CD4-positive, alpha-beta T cell treated with Interferon alpha-2 for 1 hour (primary cell): ENCODE measurements at regions not wholly inside any gene's neighbourhood (a gene's known extent, or its start where the extent isn't known, plus 50 kb on each side); places are given as distances from the start of the nearest gene placed in this dataset.

Experiments used
- DNase-seq, 2 donors: peaks; one replicate each; pipeline ENCODE4 v3.0.0-alpha.2; 2020 to 2022

- DNase-seq = no peak
Measured at GRCh38 chr7:156001496-156002260, 189.4 kb upstream of the SHH start.

- no peak for DNase-seq
Measured at GRCh38 chr7:156000601-156001396, 188.5 kb upstream of the SHH start.

DNA sequence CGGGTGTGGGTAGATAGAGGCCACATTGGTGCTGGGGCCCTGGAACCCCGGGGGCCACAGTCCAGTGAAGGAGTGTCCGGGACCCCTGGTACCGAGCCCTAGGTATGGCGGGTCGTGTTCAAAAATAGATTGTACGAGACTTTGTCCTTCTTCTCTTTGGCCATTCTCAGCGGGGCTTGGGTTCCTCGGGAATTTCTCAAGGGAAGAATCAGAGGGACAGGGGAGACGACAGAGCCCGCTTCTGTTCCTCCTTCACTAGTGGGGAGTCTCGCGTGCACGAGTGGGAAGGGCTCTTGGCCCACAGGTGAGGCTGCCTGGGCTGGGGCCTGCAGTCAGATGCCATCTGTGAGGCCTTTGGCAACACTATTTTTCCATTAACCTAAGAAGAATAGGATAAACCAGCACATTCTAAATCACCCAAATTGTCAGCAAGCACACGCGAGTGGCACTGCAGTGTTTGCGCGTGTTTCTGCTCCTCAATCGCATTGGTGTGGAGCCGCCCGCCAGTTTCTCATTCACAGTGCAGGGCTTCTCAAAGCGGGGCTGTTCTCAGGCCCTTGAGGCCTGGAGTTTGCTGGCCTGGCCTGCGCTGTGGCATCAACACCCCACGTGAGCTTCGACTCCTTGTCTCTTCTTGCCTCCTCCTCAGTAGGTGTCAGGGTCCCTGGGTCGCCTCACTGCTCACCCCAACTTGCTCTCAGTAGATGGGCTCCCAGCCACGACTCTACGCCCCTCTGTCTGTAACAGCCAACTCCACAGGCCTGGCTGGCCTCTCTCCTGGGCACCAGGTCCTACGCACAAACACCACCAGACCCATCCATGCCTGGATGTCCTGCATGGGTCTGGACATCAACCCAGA lies 187.6 kb upstream of the SHH start:
- no peak for DNase-seq

DNA sequence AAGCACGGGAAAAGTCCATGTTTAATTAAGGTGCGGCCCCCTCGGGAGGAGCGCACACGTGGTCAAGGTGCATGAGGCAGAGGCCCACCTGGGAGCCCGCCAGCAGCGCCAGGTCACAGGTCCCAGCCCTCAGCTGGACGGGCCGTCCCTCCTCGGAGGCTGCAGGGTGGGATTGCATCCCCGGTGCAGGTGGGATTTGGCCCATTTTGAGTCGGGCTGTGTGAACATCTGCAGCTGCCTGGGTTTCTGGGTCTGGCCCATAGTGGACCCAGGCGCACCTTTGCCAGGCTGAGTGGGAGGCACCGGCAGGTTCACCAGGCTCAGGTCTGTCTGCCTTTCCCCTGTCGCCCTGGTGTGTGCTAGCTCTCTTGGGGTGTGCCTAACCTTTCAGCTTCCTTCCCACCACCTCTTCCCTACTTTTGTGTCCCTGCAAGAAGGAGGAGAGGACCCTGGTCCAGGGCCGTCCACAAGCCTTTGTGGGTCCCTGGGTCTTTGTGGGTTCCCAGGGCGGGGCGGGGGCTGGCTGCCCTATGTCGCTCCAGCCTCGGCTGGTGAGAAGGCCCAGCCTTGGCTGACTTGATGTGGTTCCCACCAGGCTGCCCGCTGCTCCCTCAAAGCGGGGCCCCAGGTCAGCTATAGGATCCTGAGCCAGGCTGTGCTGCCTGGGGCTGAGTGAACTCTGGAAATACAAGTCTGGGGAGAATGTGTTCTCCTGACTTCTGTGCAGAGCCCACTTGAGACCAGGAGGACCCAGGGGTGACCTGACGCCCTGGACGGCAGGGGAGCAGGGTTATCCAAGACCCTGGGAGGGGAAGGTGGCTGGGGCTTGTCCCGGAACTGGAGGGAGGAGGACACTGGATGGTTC lies 186.7 kb upstream of the SHH start:
- DNase-seq = no peak

- DNase-seq = peak in 1 of 2 donors; percentile 8
Measured at GRCh38 chr7:155998328-155998691, 186.0 kb upstream of the SHH start.

DNA sequence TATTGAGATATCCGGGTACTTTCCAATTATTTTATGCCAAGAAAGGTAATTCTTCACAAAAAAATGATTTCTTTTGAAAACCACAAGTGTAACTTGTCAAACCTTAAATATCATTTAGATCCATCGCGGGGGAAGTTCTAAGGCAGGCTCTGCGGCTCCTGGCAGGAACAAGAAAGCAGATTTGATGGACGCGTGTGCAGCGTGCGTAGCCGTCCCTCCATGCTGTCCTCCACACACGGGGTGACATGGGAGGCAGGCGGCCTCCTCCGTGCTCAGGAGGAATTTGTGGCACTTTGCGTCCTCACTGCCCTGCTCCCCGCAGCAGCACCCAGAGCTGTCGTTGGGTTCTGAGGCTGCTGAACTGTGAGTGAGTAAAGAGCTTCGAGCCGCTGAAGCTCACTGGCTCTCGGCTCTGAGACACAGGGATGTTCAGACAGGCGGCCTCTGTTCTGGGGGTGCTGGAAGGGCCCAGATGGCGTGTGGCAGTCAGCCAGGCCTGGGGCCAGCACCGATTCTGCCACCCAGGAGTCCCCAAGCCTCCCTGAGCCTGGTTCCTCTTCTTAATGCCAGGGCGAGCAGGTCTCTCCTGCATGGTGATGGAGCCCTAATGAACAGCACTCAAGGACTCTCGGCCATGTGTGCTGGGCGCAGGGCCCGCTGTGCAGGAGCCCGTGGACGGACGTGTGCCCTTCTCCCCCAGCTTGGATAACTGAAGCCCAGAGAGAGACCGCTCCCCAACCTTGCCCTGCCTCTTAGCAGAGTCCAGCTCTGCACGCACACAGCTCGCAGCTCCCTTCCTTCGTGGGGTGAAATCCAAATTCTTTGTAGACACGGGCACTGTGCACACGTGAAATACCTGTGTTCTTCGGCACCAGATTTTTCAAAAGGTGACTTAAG lies 185.4 kb upstream of the SHH start:
- no peak for DNase-seq

DNA sequence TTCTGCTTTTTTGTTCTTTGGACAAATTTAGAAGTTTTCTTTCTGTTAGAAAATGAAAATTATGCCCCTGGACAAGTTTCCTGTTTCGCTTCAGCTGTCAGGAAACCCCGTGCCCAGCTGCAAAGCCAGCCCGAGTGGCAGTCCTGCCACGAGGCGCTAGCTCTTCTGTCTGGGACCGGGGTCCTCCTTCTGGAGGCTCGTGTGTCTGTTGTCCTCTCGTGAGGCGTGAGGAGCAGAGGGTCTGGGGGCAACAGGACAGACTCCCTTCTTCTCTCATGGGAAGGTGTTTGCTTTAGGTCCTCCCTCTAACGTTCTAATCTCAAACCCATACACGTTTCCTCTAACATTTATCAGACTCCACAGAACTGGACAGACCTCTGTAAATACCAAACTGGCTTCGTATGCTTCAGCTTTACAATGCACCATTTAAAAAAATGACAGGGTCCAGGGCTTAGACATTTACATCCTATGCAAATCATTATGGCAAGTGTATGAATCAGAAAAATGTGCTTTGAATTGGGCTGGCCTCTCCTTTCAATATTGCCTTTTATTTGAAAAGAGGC lies 184.5 kb upstream of the SHH start:
- DNase-seq = no peak

DNA sequence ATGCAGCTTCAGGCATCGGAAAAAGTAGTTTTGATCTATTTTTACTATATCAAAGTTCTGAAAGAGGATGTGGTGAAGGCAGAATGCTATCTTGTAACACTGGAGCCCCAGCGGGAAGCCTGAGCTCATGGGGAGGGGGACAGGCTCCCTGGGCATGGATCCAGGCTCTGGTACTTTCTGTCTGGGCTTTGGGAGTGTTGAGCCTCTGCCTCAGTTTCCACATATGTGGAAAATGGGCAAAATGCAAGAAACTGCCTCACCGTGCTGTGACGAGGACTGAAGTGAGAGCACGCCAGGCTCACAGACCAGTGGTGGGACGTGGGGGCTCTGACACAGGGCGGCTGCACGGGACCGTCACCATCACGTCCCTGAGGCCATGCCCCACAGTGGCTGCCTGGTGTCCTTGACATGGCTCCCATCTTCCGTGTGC lies 182.9 kb upstream of the SHH start:
- no peak for DNase-seq

- DNase-seq = no peak
Measured at GRCh38 chr7:155994279-155994811, 182.1 kb upstream of the SHH start.

DNA sequence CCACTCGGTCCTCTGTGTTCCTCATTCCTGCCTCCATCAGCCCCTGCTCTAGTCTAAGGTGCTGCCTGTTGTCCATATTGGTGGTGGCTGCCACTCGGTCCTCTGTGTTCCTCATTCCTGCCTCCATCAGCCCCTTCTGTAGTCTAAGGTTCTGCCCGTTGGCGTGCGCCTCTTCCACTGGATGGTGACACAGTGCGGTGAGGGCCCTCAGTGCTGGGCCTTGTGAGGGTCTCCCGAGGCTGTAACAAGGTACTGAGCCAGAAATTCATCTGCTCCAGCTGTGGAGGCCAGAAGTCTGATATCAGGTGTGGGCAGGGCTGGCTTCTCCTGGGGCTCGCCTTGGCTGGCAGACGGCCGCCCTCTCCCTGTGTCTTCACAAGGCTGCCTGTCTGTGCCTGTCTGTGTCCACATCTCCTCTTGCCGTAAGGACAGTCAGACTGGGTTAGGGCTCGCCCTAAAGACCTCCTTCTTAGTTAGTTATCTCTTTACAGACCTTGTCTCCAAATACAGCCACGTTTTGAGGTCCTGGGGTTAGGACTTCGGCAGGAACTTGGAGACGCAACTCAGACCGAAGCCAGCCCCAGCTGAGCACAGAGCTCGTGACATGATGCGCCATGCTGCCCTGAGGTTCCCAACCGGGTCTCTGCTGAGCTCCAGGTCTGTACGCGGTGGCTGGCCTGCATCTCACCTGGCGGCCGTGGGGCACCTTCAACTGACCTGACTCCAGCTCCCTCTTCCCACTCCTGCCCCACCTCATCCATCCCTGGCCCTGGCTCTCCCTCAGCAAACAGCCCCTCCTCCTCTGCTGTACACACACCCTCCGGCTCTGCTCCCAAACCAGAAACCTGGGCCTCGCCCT lies 181.4 kb upstream of the SHH start:
- DNase-seq = no peak

- no peak for DNase-seq
Measured at GRCh38 chr7:155992974-155993373, 180.7 kb upstream of the SHH start.

DNA sequence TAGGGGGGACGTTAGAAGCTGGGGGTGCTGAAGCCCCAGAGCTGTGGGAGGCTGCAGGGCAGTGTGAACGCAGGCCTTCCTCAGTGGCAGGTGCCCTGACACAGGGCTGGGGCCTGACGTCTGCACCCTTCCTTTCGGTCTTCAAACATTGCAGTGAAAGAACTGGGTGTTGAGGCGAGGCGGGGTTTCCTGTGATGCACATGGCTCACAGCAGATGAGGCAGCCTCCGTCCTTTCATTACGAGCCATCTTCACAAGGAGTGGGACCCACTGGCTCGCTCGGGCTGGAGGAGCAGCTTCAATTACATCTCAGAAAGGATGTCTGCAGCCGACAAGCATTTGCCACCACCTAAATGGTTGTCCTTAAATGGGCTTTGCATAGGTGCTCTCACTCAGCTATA lies 180.3 kb upstream of the SHH start:
- DNase-seq = no peak

DNA sequence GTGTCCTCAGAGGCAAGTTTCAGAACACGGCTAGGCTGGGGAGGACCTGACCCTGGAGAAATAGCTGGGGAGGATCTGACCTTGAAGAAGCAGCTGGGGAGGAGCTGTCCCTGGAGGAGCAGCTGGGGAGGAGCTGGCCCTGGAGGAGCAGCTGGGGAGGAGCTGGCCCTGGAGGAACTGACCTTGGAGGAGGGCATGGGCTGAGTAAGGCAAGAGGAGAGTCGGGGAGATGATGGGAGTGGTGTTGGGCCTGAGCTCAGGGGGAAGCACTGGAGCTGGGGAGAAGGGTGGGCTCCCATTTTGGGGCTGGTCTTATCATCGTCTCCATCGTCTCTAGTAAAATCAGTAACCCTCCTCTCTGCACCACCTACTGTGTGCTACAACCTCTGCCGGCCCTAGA lies 179.8 kb upstream of the SHH start:
- DNase-seq = no peak

DNA sequence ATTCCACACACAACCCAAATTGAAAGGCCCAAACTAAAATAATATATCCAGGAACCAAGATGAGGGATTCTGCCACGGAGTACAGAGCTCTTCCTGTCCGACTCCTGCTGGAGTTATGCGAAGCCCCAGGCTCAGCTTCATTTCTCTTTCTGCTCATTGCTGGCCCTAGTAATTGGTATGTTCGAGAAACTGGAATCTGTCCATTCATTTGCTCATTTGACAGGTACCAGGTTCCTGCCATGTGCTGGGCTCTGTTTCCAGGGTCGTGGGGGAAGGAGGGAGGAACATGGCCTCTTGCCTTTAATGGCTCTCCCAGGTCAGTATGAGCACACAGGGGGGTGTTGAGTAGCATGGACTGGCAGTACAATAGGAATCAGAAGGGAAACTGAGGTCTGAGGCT lies 179.2 kb upstream of the SHH start:
- no peak for DNase-seq

GRCh38 chr7:155988416-155988815 lies 176.2 kb upstream of the SHH start:
- DNase-seq = no peak

DNA sequence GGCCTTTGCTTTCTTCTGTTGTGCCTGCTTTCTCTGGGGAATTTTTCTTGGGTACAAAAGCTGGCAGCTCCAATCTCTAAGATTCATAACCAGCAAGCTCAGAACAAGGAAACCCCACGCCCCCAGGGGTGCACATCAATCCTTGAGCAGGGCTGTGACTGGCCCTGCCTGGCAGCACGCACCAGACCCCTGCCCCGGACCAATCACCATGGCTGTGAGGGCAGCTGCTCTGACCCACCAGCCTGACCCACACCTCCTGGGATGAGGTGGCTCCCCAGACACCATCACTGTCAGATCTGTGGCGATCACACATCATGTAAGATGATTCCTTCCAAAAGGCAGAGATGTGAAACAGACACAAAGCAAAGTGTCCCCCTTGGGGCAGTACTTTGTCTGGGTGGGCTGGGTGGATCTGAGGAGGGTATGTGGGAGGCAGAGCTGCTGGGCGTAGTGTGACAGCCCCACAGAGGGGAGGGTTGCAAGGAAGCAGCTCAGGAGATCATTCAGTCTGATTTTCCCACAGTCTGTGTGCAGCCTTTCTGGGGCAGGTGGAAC lies 175.5 kb upstream of the SHH start:
- no peak for DNase-seq

DNA sequence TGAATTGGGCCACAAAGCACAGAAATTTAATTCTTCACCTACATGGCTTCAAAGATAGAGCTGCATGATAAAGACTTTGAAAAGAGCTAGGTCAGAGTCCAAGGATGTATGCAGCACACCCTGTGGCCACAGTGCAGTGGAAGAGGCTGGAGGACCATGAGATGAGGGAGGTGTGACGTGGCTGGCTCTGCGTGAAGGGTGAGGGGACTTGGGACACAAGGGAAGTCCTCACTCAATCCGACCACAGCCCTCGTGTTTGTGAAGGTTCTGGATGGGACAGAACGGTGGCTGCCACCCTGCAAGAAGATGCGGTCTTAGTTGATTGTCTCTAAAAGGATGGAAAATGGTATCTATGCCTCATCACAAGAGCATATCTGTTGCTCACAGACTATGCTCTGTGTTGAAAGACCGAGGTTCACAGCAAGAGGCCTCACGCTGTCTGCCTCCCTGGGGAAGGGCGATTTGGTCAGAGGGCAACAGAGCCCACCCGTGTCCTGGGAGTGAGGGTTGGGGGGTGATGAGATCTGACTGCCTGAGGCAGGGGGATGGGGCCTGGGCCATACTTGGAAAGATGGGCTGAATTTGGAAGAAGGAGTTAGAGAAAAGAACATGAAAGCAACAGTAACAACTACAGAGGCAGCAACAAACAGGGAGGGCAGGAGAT lies 174.4 kb upstream of the SHH start:
- no peak for DNase-seq

DNA sequence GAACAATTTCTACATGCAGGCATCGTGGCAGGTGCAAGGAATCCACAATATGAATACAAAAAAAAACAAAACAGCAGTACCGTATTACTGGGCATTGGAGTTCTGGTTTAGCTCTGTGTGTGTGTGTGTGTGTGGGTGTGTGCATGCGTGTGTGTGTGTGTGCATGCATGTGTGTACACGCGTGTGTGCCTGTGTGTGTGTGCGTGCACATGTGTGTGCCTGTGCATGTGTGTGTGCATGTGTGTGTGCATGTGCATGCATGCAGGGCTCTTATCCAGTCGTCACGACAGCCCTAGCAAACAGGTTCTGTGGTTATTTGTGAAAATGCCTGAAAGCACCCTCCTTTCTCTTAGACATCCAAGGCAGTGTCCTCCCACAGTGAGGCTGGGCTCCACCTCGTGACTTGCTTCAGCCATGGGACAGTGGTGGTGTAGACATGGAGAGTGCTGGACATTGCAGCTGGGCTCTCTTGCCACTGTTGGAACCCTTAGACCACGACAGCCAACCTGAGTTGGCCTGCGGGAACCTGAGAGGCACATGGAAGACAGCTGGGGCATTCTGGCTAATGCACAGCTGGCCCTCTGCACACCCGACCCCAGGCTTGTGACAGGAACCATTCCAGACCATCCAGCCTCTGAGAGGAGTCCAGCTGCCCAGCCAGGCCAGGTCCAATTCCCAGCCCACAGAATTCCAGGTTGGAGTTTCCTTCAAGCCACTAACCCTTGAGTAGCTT lies 173.4 kb upstream of the SHH start:
- DNase-seq = no peak
